K562 (cell line): ENCODE measurements at regions not wholly inside any gene's neighbourhood (a gene's known extent, or its start where the extent isn't known, plus 50 kb on each side); places are given as distances from the start of the nearest gene placed in this dataset.

Experiments
- EP300 ChIP-seq: IDR thresholded peaks from 2 replicates; pipeline ENCODE4 v1.6.1; 2012; ENCODE audit warnings: low read length, improper control_type of control experiment
- EZH2 ChIP-seq: IDR thresholded peaks from 2 replicates; pipeline ENCODE4 v1.6.1; 2012; ENCODE audit warnings: low read depth, mild to moderate bottlenecking, inconsistent platforms, low read length, borderline replicate concordance
- HDAC8 ChIP-seq: fragments of 450-650 bp; IDR thresholded peaks from 2 replicates; pipeline ENCODE4 v1.6.1; 2016; ENCODE audit warnings: mild to moderate bottlenecking, missing genetic modification characterization, moderate library complexity, missing compliant biosample characterization
- PHB2 ChIP-seq: fragments of 450-650 bp; IDR thresholded peaks from 2 replicates; pipeline ENCODE4 v1.6.1; 2017; ENCODE audit warnings: low read depth
- PHF8 ChIP-seq: fragments of 200-600 bp; sonication (generic); IDR thresholded peaks from 2 replicates; pipeline ENCODE4 v1.6.1; 2012; ENCODE audit warnings: mixed run types, mild to moderate bottlenecking, inconsistent platforms, low read length, moderate library complexity, borderline replicate concordance
- TF ChIP-seq, protein P1 (sequence below), 3 experiments: IDR thresholded peaks in 2 of 3; conservative IDR thresholded peaks in 1 of 3; 2 replicates each; pipeline ENCODE4 v1.5.1; 2011 to 2012; ENCODE audit warnings: low read length in 3 of 3, mild to moderate bottlenecking in 3 of 3, control low read depth in 2 of 3, improper control_type of control experiment in 1 of 3, inconsistent platforms in 1 of 3, low read depth in 1 of 3, mixed read lengths in 1 of 3, moderate library complexity in 1 of 3; ENCODE audit not compliant: insufficient read depth in 2 of 3
- TF ChIP-seq, protein P2 (sequence below), 2 experiments: fragments of 200-800 bp in 1 of 2; sonication (Bioruptor generic) in 1 of 2; sonication (generic) in 1 of 2; formaldehyde crosslinking in 1 of 2; IDR thresholded peaks in 1 of 2; conservative IDR thresholded peaks in 1 of 2; 2 replicates each; pipeline versions ENCODE4 v1.5.0 to v1.6.1; 2016 to 2020; ENCODE audit warnings: missing compliant biosample characterization in 1 of 2, missing genetic modification characterization in 1 of 2, missing genetic modification reagents in 1 of 2
- TF ChIP-seq, protein P3 (sequence below): fragments of 250-450 bp; sonication (Bioruptor Pico); IDR thresholded peaks from 2 replicates; pipeline ENCODE4 v1.8.0; 2021; ENCODE audit warnings: moderate library complexity, mild to moderate bottlenecking, inconsistent platforms

DNA sequence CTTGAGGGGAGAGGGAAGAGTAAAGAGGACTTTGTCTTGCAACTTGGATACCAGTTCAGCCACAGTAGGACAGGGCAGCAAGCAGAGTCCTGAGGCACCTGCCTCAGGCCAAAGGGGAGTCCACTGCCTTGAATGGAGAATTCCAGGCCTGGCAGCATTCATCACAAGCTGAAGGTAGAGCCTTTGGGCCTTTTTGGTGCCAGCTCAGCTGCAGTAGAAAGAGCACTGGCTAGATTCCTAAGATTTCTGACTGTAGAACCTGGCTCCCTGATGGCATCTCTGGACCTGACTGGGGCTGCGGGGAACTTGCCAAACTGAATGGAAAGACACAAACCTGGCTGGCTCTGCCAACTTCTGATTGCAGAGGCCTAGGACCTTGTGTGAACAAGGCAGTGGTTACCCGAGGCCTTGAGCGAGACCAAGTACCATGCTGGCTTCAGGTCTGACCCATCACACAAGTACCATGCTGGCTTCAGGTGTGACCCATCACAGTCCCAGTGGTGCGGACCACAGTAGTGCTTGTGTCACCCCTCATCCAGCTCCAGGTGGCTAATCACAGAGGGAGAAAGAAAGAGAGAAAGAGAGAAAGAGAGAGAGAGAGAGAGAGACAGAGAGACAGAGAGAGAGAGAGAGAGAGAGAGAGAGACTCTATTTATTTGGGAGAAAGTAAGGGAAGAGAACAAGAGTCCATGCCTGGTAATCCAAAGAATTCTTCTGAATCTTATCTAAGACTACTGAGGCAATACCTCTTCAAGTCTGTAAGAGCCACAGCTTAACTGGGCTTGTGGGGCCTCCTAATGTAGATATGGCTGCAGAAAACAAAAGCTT, 137.6 kb upstream of the SPIN4 start:
- TF ChIP-seq, protein P1, sequence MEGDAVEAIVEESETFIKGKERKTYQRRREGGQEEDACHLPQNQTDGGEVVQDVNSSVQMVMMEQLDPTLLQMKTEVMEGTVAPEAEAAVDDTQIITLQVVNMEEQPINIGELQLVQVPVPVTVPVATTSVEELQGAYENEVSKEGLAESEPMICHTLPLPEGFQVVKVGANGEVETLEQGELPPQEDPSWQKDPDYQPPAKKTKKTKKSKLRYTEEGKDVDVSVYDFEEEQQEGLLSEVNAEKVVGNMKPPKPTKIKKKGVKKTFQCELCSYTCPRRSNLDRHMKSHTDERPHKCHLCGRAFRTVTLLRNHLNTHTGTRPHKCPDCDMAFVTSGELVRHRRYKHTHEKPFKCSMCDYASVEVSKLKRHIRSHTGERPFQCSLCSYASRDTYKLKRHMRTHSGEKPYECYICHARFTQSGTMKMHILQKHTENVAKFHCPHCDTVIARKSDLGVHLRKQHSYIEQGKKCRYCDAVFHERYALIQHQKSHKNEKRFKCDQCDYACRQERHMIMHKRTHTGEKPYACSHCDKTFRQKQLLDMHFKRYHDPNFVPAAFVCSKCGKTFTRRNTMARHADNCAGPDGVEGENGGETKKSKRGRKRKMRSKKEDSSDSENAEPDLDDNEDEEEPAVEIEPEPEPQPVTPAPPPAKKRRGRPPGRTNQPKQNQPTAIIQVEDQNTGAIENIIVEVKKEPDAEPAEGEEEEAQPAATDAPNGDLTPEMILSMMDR (IDR thresholded peaks at IDR 0.05 in 2 of 3, conservative IDR thresholded peaks at IDR 0.05 in 1 of 3; ENCODE audit: insufficient read depth in 2 of 3, low read depth in 1 of 3, low read length in 3 of 3): no peak
- no peak for TF ChIP-seq PHB2
- TF ChIP-seq, protein P2, sequence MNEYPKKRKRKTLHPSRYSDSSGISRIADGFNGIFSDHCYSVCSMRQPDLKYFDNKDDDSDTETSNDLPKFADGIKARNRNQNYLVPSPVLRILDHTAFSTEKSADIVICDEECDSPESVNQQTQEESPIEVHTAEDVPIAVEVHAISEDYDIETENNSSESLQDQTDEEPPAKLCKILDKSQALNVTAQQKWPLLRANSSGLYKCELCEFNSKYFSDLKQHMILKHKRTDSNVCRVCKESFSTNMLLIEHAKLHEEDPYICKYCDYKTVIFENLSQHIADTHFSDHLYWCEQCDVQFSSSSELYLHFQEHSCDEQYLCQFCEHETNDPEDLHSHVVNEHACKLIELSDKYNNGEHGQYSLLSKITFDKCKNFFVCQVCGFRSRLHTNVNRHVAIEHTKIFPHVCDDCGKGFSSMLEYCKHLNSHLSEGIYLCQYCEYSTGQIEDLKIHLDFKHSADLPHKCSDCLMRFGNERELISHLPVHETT (CRISPR knock-in tag; conservative IDR thresholded peaks at IDR 0.05 in 1 of 2, IDR thresholded peaks at IDR 0.05 in 1 of 2): no peak
- TF ChIP-seq, protein P3, sequence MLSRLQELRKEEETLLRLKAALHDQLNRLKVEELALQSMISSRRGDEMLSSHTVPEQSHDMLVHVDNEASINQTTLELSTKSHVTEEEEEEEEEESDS (CRISPR knock-in tag): no peak
- TF ChIP-seq EP300: no peak
- no peak for TF ChIP-seq HDAC8 (tag)
- TF ChIP-seq PHF8: no peak
- no peak for TF ChIP-seq EZH2
